ENCODE measurements at regions not wholly inside any gene's neighbourhood (a gene's known extent, or its start where the extent isn't known, plus 50 kb on each side); places are given as distances from the start of the nearest gene placed in this dataset.

GRCh38 chr4:57640391-57641100, 530.4 kb upstream of the IGFBP7 start:
- H3K79me2 ChIP-seq (ENCODE audit: insufficient read depth, low read length): no peaks in the 10 kb centered on the region
- H2BK5ac ChIP-seq (ENCODE audit: insufficient read length, low read length): no peak overlapping the region
- DNase-seq: peak; percentile 32
- no peak overlapping the region for H3K4ac ChIP-seq (ENCODE audit: low read depth, low read length)
- no peak overlapping the region for H3K18ac ChIP-seq (ENCODE audit: insufficient read length, low read depth, low read length)
- no peak overlapping the region for H2BK120ac ChIP-seq (ENCODE audit: low read depth, low read length, poor library complexity, severe bottlenecking)
- H3K23ac ChIP-seq (ENCODE audit: insufficient read length, low read depth, low read length): no peak overlapping the region
- TF ChIP-seq CTCF (conservative IDR thresholded peaks at IDR 0.05): no peak
- no peak overlapping the region for H3T11ph ChIP-seq (ENCODE audit: low read length)
- no peak overlapping the region for H2BK12ac ChIP-seq (ENCODE audit: insufficient read length, low read depth, low read length)
- no peak overlapping the region for H3K27ac ChIP-seq (ENCODE audit: insufficient read length, low read depth, low read length)
- H3K4me1 ChIP-seq (ENCODE audit: insufficient read depth, low read length): no peaks in the 10 kb centered on the region
- no peak overlapping the region for H2BK20ac ChIP-seq (ENCODE audit: low read depth, low read length, poor library complexity, severe bottlenecking)
- Mint-ChIP-seq H3K9me3 (no peaks in the 10 kb centered on the region), H3K4me1 (peaks cover 15 to 19% of the 10 kb centered on the region in 2 experiments), H3K4me3 (no peak overlapping the region), H3K27ac (no peak overlapping the region), H3K27me3 (ENCODE audit: low read depth) (no peaks in the 10 kb centered on the region), H3K36me3 (ENCODE audit: insufficient read depth in 1 of 3, low read depth in 3 of 3) (no peaks in the 10 kb centered on the region)
- H3K14ac ChIP-seq (ENCODE audit: insufficient read depth, low read length): no peak overlapping the region
- H4K20me1 ChIP-seq (ENCODE audit: control insufficient read depth, insufficient read depth, insufficient read length): no peaks in the 10 kb centered on the region
- no peaks in the 10 kb centered on the region for H3K79me1 ChIP-seq (ENCODE audit: insufficient read depth, low read depth, low read length, poor library complexity, severe bottlenecking)
- no peak overlapping the region for H2BK15ac ChIP-seq (ENCODE audit: low read depth, low read length)
- no peaks in the 10 kb centered on the region for H3K9me3 ChIP-seq (ENCODE audit: control insufficient read depth, low read depth, low read length)
- no peak overlapping the region for H3K9ac ChIP-seq (ENCODE audit: extremely low read depth, insufficient read length, low read length)
- no peaks in the 10 kb centered on the region for H3K27me3 ChIP-seq (ENCODE audit: insufficient read depth, low read length)
- WGBS (ENCODE audit: extremely low coverage, insufficient read length, low lambda C conversion rate): no CpG with 5 or more reads among the region's 8 CpGs
- H3K56ac ChIP-seq (ENCODE audit: insufficient read length, low read depth, low read length): no peak overlapping the region
- H4K5ac ChIP-seq (ENCODE audit: insufficient read length, low read depth, low read length): no peak overlapping the region
- no peaks in the 10 kb centered on the region for H3K23me2 ChIP-seq (ENCODE audit: insufficient read length, low read depth, low read length, poor library complexity, severe bottlenecking)
- no peak overlapping the region for H2AFZ ChIP-seq (ENCODE audit: low read length)
- H2AK5ac ChIP-seq (ENCODE audit: insufficient read length, low read length): no peak overlapping the region
- no peak overlapping the region for H4K91ac ChIP-seq (ENCODE audit: insufficient read length, low read depth, low read length)
- H3K4me2 ChIP-seq (ENCODE audit: insufficient read depth, insufficient read length, low read length): no peak overlapping the region
- H4K8ac ChIP-seq (replicated peaks; ENCODE audit: insufficient read length, low read depth, low read length): no peak overlapping the region
